HL-60 (cell line): ENCODE measurements at regions not wholly inside any gene's neighbourhood (a gene's known extent, or its start where the extent isn't known, plus 50 kb on each side); places are given as distances from the start of the nearest gene placed in this dataset.

Experiments
- POLR2AphosphoS5 ChIP-seq: IDR thresholded peaks from 2 replicates; pipeline ENCODE4 v1.6.1; 2012; ENCODE audit warnings: low read depth
- SPI1 ChIP-seq: IDR thresholded peaks from 2 replicates; pipeline ENCODE4 v1.6.1; 2012; ENCODE audit warnings: low read depth, mild to moderate bottlenecking, borderline replicate concordance
- TF ChIP-seq, protein P1 (sequence below): IDR thresholded peaks from one replicate; pipeline ENCODE4 v1.5.1; 2011; ENCODE audit warnings: low read length, control low read depth, inconsistent platforms; ENCODE audit not compliant: insufficient read depth
- TF ChIP-seq, protein P2 (sequence below): IDR thresholded peaks from 2 replicates; pipeline ENCODE4 v1.6.1; 2012; ENCODE audit warnings: low read depth; ENCODE audit not compliant: insufficient replicate concordance

DNA sequence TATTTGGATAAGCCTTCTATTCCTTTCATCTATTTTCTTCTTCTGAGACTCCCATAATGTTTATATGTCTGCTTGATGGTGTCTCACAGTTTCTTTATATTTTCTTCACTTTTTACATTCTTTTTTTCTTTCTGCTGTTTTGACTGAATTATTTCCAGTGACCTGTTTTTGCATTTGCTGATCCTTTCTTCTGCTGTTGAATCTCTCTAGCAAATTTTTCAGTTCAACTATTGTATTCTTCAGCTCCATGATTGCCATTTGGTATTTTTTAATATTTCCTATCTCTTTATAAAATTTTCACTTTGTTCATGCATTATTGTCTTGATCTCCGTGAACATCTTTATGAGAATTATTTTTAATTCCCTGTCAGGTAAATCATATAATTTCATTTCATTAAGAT lies 122.3 kb upstream of the ST6GALNAC5 start:
- TF ChIP-seq, protein P1, sequence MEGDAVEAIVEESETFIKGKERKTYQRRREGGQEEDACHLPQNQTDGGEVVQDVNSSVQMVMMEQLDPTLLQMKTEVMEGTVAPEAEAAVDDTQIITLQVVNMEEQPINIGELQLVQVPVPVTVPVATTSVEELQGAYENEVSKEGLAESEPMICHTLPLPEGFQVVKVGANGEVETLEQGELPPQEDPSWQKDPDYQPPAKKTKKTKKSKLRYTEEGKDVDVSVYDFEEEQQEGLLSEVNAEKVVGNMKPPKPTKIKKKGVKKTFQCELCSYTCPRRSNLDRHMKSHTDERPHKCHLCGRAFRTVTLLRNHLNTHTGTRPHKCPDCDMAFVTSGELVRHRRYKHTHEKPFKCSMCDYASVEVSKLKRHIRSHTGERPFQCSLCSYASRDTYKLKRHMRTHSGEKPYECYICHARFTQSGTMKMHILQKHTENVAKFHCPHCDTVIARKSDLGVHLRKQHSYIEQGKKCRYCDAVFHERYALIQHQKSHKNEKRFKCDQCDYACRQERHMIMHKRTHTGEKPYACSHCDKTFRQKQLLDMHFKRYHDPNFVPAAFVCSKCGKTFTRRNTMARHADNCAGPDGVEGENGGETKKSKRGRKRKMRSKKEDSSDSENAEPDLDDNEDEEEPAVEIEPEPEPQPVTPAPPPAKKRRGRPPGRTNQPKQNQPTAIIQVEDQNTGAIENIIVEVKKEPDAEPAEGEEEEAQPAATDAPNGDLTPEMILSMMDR, result no peak
- TF ChIP-seq POLR2AphosphoS5, result no peak
- no peak for TF ChIP-seq SPI1
- TF ChIP-seq, protein P2, sequence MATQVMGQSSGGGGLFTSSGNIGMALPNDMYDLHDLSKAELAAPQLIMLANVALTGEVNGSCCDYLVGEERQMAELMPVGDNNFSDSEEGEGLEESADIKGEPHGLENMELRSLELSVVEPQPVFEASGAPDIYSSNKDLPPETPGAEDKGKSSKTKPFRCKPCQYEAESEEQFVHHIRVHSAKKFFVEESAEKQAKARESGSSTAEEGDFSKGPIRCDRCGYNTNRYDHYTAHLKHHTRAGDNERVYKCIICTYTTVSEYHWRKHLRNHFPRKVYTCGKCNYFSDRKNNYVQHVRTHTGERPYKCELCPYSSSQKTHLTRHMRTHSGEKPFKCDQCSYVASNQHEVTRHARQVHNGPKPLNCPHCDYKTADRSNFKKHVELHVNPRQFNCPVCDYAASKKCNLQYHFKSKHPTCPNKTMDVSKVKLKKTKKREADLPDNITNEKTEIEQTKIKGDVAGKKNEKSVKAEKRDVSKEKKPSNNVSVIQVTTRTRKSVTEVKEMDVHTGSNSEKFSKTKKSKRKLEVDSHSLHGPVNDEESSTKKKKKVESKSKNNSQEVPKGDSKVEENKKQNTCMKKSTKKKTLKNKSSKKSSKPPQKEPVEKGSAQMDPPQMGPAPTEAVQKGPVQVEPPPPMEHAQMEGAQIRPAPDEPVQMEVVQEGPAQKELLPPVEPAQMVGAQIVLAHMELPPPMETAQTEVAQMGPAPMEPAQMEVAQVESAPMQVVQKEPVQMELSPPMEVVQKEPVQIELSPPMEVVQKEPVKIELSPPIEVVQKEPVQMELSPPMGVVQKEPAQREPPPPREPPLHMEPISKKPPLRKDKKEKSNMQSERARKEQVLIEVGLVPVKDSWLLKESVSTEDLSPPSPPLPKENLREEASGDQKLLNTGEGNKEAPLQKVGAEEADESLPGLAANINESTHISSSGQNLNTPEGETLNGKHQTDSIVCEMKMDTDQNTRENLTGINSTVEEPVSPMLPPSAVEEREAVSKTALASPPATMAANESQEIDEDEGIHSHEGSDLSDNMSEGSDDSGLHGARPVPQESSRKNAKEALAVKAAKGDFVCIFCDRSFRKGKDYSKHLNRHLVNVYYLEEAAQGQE, result no peak
